Bronchial epithelial cell (primary cell): ENCODE measurements at regions not wholly inside any gene's neighbourhood (a gene's known extent, or its start where the extent isn't known, plus 50 kb on each side); places are given as distances from the start of the nearest gene placed in this dataset.

Experiments
- DNase-seq: peaks from one replicate; pipeline ENCODE4 v3.0.0-alpha.2; 2010; ENCODE audit warnings: low read depth
- FAIRE-seq: peaks from 2 replicates; lab custom pipeline; 2011; peaks lifted over from hg19 to GRCh38; lab: Jason Lieb, UNC
- H3K27me3 ChIP-seq: 2 replicates; pipeline ENCODE4 v1.5.1; 2011; ENCODE audit warnings: low read length; ENCODE audit not compliant: control insufficient read depth, insufficient read depth
- H3K36me3 ChIP-seq: 2 replicates; pipeline ENCODE4 v1.5.1; 2011; ENCODE audit warnings: low read length; ENCODE audit not compliant: control insufficient read depth, insufficient read depth
- H3K4me3 ChIP-seq: 2 replicates; pipeline ENCODE4 v1.5.1; 2011; ENCODE audit warnings: mild to moderate bottlenecking, low read depth, low read length, control low read depth
- TF ChIP-seq, protein P1 (sequence below): IDR thresholded peaks from 2 replicates; pipeline ENCODE4 v1.5.1; 2011; ENCODE audit warnings: mild to moderate bottlenecking, moderate library complexity, low read length, control low read depth, inconsistent platforms; ENCODE audit not compliant: insufficient read depth, severe bottlenecking

DNA sequence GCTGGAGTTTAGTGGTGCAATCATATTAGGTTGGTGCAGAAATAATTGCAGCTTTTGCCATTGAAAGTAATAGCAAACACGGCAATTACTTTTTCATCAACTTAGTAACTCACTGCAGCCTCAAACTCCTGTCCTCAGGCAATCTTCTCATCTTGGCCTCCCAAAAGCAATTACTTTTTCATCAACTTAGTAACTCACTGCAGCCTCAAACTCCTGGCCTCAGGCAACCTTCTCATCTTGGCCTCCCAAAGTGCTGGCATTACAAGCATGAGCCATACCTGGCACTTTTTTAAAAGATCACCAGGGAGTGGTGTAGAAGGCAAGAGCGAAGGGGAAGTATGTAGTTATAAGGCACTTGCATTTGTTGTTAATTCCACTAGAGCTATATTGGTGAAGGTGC is 491.1 kb upstream of the ADGRL3 start:
- H3K36me3 ChIP-seq, result no peaks in the 10 kb centered on the region
- FAIRE-seq (no peak), DNase-seq (no peak)
- no peaks in the 10 kb centered on the region for H3K27me3 ChIP-seq
- TF ChIP-seq, protein P1, sequence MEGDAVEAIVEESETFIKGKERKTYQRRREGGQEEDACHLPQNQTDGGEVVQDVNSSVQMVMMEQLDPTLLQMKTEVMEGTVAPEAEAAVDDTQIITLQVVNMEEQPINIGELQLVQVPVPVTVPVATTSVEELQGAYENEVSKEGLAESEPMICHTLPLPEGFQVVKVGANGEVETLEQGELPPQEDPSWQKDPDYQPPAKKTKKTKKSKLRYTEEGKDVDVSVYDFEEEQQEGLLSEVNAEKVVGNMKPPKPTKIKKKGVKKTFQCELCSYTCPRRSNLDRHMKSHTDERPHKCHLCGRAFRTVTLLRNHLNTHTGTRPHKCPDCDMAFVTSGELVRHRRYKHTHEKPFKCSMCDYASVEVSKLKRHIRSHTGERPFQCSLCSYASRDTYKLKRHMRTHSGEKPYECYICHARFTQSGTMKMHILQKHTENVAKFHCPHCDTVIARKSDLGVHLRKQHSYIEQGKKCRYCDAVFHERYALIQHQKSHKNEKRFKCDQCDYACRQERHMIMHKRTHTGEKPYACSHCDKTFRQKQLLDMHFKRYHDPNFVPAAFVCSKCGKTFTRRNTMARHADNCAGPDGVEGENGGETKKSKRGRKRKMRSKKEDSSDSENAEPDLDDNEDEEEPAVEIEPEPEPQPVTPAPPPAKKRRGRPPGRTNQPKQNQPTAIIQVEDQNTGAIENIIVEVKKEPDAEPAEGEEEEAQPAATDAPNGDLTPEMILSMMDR, result no peak
- H3K4me3 ChIP-seq, result no peak overlapping the region

- DNase-seq (no peak), FAIRE-seq (no peak)
- Histone ChIP-seq H3K27me3 (no peaks in the 10 kb centered on the region), H3K4me3 (no peak overlapping the region), H3K36me3 (no peaks in the 10 kb centered on the region)
- TF ChIP-seq, protein P1, result no peak
Observed at GRCh38 chr4:60718874-60719273, 481.3 kb upstream of the ADGRL3 start.

GRCh38 chr4:60721685-60722084 is 478.4 kb upstream of the ADGRL3 start:
- no peak for FAIRE-seq
- TF ChIP-seq, protein P1, result no peak
- H3K36me3 ChIP-seq, result no peaks in the 10 kb centered on the region

GRCh38 chr4:60723796-60724195 is 476.3 kb upstream of the ADGRL3 start:
- Histone ChIP-seq H3K36me3 (no peaks in the 10 kb centered on the region), H3K27me3 (no peaks in the 10 kb centered on the region), H3K4me3 (no peak overlapping the region)
- FAIRE-seq (no peak), DNase-seq (no peak)
- TF ChIP-seq, protein P1, result no peak

More at GRCh38 chr4:60721685-60722084, 478.4 kb upstream of the ADGRL3 start:
- Histone ChIP-seq H3K4me3 (no peak overlapping the region), H3K27me3 (no peaks in the 10 kb centered on the region)
- no peak for DNase-seq

DNA sequence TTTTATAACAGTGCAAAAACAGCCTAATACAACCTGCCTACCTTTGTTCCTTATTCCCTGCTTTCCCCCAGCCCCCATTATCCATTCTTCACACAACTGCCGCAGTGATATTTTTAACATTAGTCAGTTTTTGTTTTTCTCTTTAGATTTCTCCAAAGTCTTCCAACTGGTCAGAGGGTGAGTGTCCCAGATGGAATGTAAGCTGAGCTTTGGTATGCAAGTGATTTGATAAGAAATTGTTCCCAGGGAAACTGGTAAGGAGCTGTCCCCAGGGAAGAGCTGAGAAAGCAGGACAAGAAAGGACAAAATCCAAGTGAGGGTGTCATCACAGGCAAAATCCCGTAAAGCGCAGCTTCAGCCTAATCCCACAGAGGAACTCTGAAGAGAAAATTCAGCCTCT is 475.5 kb upstream of the ADGRL3 start:
- peak; percentile 55 for DNase-seq

DNA sequence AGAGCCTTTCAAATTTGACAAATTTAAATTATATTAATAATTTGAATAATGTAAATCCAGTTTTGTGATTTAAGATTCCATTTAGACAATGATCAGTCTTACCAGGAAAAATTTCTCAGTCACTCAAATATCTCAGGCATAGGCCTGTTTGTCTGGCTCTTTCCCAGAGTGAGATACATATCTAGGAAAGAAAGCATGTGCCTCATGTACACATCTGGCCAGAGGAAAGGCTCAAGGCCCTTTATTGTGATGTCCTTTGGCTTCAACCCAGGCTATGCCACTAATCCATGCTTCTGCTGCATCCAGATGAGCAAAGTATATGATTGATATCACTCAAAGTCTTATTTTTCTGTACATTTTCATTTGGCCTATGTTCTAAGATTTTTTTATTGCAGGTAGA is 473.3 kb upstream of the ADGRL3 start:
- Histone ChIP-seq H3K36me3 (no peaks in the 10 kb centered on the region), H3K4me3 (no peak overlapping the region), H3K27me3 (no peaks in the 10 kb centered on the region)
- FAIRE-seq (no peak), DNase-seq (no peak)
- TF ChIP-seq, protein P1, result no peak

More for the DNA sequence above, 475.5 kb upstream of the ADGRL3 start:
- Histone ChIP-seq H3K36me3 (no peaks in the 10 kb centered on the region), H3K27me3 (no peaks in the 10 kb centered on the region), H3K4me3 (no peak overlapping the region)
- no peak for FAIRE-seq
- TF ChIP-seq, protein P1, result no peak
